ENCODE measurements at regions not wholly inside any gene's neighbourhood (a gene's known extent, or its start where the extent isn't known, plus 50 kb on each side); places are given as distances from the start of the nearest gene placed in this dataset.

GRCh38 chr12:22993609-22994315 lies 368.8 kb downstream of the ETNK1 start:
- DNase-seq = no peak

- DNase-seq = no peak
These were observed 369.3 kb downstream of the ETNK1 start for GRCh38 chr12:22994316-22994675.

- DNase-seq = no peak
These were observed 376.5 kb downstream of the ETNK1 start for GRCh38 chr12:23001487-23001886.

- no peak for DNase-seq
These were observed 377.4 kb downstream of the ETNK1 start for GRCh38 chr12:23002381-23002780.

- DNase-seq = no peak
These were observed 379.6 kb downstream of the ETNK1 start for GRCh38 chr12:23004473-23005020.

- no peak for DNase-seq
These were observed 380.4 kb downstream of the ETNK1 start for GRCh38 chr12:23005387-23005786.

GRCh38 chr12:23006413-23006812 lies 381.4 kb downstream of the ETNK1 start:
- no peak for DNase-seq

- DNase-seq = no peak
These were observed 383.7 kb downstream of the ETNK1 start for GRCh38 chr12:23008623-23009022.

- no peak for DNase-seq
These were observed 389.8 kb downstream of the ETNK1 start for GRCh38 chr12:23014749-23015148.

GRCh38 chr12:23025372-23026016 lies 400.5 kb downstream of the ETNK1 start:
- no peak for DNase-seq

- DNase-seq = no peak
These were observed 403.3 kb downstream of the ETNK1 start for GRCh38 chr12:23028158-23028802.

GRCh38 chr12:23029185-23029584 lies 404.2 kb downstream of the ETNK1 start:
- no peak for DNase-seq

GRCh38 chr12:23039834-23040233 lies 414.9 kb downstream of the ETNK1 start:
- DNase-seq = no peak

GRCh38 chr12:23041774-23042173 lies 416.8 kb downstream of the ETNK1 start:
- no peak for DNase-seq

GRCh38 chr12:23043646-23044045 lies 418.7 kb downstream of the ETNK1 start:
- no peak for DNase-seq

- no peak for DNase-seq
These were observed 424.2 kb downstream of the ETNK1 start for GRCh38 chr12:23049180-23049579.

- no peak for DNase-seq
These were observed 430.0 kb downstream of the ETNK1 start for GRCh38 chr12:23055004-23055403.

- DNase-seq = no peak
These were observed 432.6 kb downstream of the ETNK1 start for GRCh38 chr12:23057571-23057970.

- no peak for DNase-seq
These were observed 435.2 kb downstream of the ETNK1 start for GRCh38 chr12:23060161-23060560.

- DNase-seq = no peak
These were observed 438.2 kb downstream of the ETNK1 start for GRCh38 chr12:23063206-23063605.

GRCh38 chr12:23066095-23066494 lies 441.1 kb downstream of the ETNK1 start:
- DNase-seq = no peak

GRCh38 chr12:23083267-23083666 lies 458.3 kb downstream of the ETNK1 start:
- DNase-seq = peak; percentile 71

- peak; percentile 81 for DNase-seq
These were observed 459.4 kb downstream of the ETNK1 start for GRCh38 chr12:23084236-23084995.

Measured in T1000 (cell line).